Progenitor cell of endocrine pancreas (in vitro differentiated cells): ENCODE measurements at regions not wholly inside any gene's neighbourhood (a gene's known extent, or its start where the extent isn't known, plus 50 kb on each side); places are given as distances from the start of the nearest gene placed in this dataset.
"Not testable (repeated sequence)": the region's sequence is repeated elsewhere in the genome, so short reads cannot be mapped to it uniquely, and the experiment has no call there.

Experiments used
- DNase-seq: peaks from one replicate; pipeline ENCODE4 v3.0.0; 2021; ENCODE audit warnings: low spot score; ENCODE audit not compliant: unreplicated experiment
- H3K27ac Mint-ChIP-seq: 2 replicates; pipeline ENCODE4 v1.8.0; 2021; ENCODE audit warnings: mild to moderate bottlenecking, moderate library complexity, mixed read lengths
- H3K27me3 Mint-ChIP-seq: 2 replicates; pipeline ENCODE4 v1.8.0; 2021; ENCODE audit warnings: mixed read lengths
- H3K36me3 Mint-ChIP-seq: 2 replicates; pipeline ENCODE4 v1.8.0; 2022; ENCODE audit warnings: mixed read lengths; ENCODE audit not compliant: insufficient read depth
- H3K4me1 Mint-ChIP-seq: 2 replicates; pipeline ENCODE4 v1.8.0; 2021; ENCODE audit warnings: low read depth, mixed read lengths
- H3K4me3 Mint-ChIP-seq: 2 replicates; pipeline ENCODE4 v1.8.0; 2021; ENCODE audit warnings: low read depth, mild to moderate bottlenecking, moderate library complexity, mixed read lengths
- H3K9me3 Mint-ChIP-seq: 2 replicates; pipeline ENCODE4 v1.8.0; 2021; ENCODE audit warnings: low read depth, mixed read lengths
- CTCF ChIP-seq: fragments of 200-600 bp; sonication (generic); IDR thresholded peaks from one replicate; pipeline ENCODE4 v1.5.0; 2021; ENCODE audit warnings: antibody characterized with exemption, mild to moderate bottlenecking; ENCODE audit not compliant: unreplicated experiment

- H3K4me3 Mint-ChIP-seq = no peak overlapping the region
- H3K27ac Mint-ChIP-seq = no peak overlapping the region
- TF ChIP-seq CTCF = no peak
- H3K36me3 Mint-ChIP-seq = no peaks in the 10 kb centered on the region
- no peaks in the 10 kb centered on the region for H3K27me3 Mint-ChIP-seq
- H3K4me1 Mint-ChIP-seq = peaks cover 3% of the 10 kb centered on the region
- no peak for DNase-seq
- no peaks in the 10 kb centered on the region for H3K9me3 Mint-ChIP-seq
Measured at GRCh38 chr6:85236636-85237035, 213.2 kb upstream of the NT5E start.

GRCh38 chr6:85227345-85227744 is 222.5 kb upstream of the NT5E start:
- peaks cover 18% of the 10 kb centered on the region for H3K9me3 Mint-ChIP-seq
- not testable (repeated sequence) for H3K4me3 Mint-ChIP-seq, H3K36me3 Mint-ChIP-seq, DNase-seq, H3K27me3 Mint-ChIP-seq, H3K4me1 Mint-ChIP-seq, H3K27ac Mint-ChIP-seq

DNA sequence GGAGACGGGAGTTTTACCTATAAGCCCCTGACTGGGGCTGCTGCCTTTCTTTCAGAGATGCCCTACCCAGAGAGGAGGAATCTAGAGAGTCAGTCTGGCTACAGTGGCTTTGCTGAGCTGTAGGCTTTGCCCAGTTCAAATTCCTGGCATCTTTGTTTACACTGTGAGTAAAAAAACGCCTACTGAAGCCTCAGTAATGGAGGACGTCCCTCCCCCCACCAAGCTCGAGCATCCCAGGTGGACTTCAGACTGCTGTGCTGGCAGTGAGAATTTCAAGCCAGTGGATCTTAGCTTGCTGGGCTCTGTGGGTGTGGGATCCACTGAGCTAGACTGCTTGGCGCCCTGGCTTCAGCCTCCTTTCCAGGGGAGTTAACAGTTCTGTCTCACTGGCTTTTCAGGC is 237.1 kb upstream of the NT5E start:
- H3K27ac Mint-ChIP-seq, H3K4me1 Mint-ChIP-seq, H3K27me3 Mint-ChIP-seq, H3K4me3 Mint-ChIP-seq, DNase-seq, H3K36me3 Mint-ChIP-seq: not testable (repeated sequence)
- H3K9me3 Mint-ChIP-seq = peaks cover 35% of the 10 kb centered on the region

GRCh38 chr6:85195243-85195642 is 254.6 kb upstream of the NT5E start:
- DNase-seq = no peak
- H3K4me1 Mint-ChIP-seq = no peaks in the 10 kb centered on the region
- no peak overlapping the region for H3K27ac Mint-ChIP-seq
- TF ChIP-seq CTCF = no peak
- no peaks in the 10 kb centered on the region for H3K27me3 Mint-ChIP-seq
- H3K36me3 Mint-ChIP-seq = no peaks in the 10 kb centered on the region
- H3K9me3 Mint-ChIP-seq = no peaks in the 10 kb centered on the region
- H3K4me3 Mint-ChIP-seq = no peak overlapping the region

DNA sequence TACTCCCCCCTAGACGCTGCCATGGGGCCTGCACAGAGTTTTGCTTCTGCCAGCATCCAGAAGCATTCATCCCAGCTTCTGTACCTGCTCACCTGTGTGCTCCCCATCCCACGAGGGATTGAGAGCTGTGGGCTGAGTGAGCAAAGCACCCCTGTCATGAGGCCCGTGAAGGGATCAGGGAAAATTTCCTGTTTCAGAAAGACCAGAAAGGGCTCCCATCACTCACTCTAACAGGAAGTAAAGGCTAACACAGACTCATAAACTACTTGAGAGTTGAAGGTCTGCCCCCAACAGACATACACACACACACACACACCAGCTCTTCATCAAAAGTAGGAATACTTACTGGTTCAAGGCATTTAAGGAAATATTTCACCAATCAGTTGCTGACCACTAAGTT is 256.5 kb upstream of the NT5E start:
- peaks cover 5% of the 10 kb centered on the region for H3K9me3 Mint-ChIP-seq
- H3K27me3 Mint-ChIP-seq = no peaks in the 10 kb centered on the region
- TF ChIP-seq CTCF = no peak
- no peak for DNase-seq
- H3K27ac Mint-ChIP-seq = no peak overlapping the region
- no peak overlapping the region for H3K4me3 Mint-ChIP-seq
- H3K4me1 Mint-ChIP-seq = no peaks in the 10 kb centered on the region
- no peaks in the 10 kb centered on the region for H3K36me3 Mint-ChIP-seq

DNA sequence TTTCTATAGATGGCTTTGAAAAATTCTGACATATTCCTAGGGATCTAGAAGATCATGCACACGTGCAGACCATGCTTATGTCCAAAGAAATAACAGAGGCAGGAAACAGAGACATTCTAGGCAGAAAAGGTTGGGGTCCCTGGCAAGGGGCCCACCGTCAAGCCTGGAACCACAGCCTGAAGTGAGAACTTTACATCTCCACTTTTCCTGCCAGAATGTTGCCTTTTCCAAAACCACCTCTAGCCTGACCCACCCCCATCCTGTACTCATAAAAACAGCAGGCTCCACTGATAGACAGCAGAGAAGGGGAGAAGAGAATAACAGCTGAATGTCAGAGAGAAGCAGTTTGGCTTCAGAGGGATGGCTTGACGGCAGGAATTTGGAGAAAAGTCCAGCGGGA is 257.3 kb upstream of the NT5E start:
- Mint-ChIP-seq H3K27me3 (no peaks in the 10 kb centered on the region), H3K27ac (no peak overlapping the region), H3K9me3 (peaks cover 5% of the 10 kb centered on the region), H3K4me1 (no peaks in the 10 kb centered on the region), H3K36me3 (no peaks in the 10 kb centered on the region), H3K4me3 (no peak overlapping the region)
- DNase-seq = no peak
- no peak for TF ChIP-seq CTCF
